HEK293T (cell line): ENCODE measurements at regions not wholly inside any gene's neighbourhood (a gene's known extent, or its start where the extent isn't known, plus 50 kb on each side); places are given as distances from the start of the nearest gene placed in this dataset.

Source experiments
- FOXA1 ChIP-seq: fragments of 450-650 bp; IDR thresholded peaks from 2 replicates; pipeline ENCODE4 v1.6.1; 2016; ENCODE audit warnings: mild to moderate bottlenecking
- FOXK2 ChIP-seq: fragments of 450-650 bp; IDR thresholded peaks from 2 replicates; pipeline ENCODE4 v1.6.1; 2016; ENCODE audit warnings: mild to moderate bottlenecking
- SP1 ChIP-seq: fragments of 450-650 bp; IDR thresholded peaks from 2 replicates; pipeline ENCODE4 v1.6.1; 2017
- SUZ12 ChIP-seq: fragments of 450-650 bp; IDR thresholded peaks from 2 replicates; pipeline ENCODE4 v1.6.1; 2016; ENCODE audit warnings: mild to moderate bottlenecking
- ZNF384 ChIP-seq: fragments of 450-650 bp; IDR thresholded peaks from 2 replicates; pipeline ENCODE4 v1.6.1; 2016

DNA sequence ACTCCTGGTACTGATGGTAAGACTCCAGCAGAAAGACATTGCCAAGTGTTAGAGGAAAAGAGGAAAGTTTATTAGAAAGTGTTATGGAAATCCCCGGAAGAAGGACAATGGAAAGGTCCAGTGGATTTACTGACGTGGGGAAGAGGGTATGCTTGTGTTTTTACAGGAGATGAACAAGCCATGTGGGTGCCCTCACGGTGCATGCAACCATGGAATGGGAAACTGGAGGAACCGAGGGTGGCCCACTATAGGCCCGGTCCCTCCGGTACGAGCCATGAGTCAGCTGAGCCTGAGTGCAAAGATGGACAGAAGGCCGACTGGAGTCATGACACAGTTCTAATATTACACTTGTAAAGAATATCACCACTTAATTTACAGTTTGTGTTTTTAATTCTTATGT is 123.3 kb upstream of the ZCCHC13 start:
- TF ChIP-seq FOXK2 (no peak), ZNF384 (no peak), SP1 (no peak), FOXA1 (no peak), SUZ12 (no peak)
